CD4-positive, alpha-beta memory T cell (primary cell): ENCODE measurements at regions not wholly inside any gene's neighbourhood (a gene's known extent, or its start where the extent isn't known, plus 50 kb on each side); places are given as distances from the start of the nearest gene placed in this dataset.
A peak's percentile ranks its signal among the peaks of the same experiment; 100 is the strongest.

Experiments
- CTCF ChIA-PET: fragments of 350-600 bp; sonication (Branson Sonifier 250); formaldehyde crosslinking; loops from one replicate; lab custom pipeline; 2021; ENCODE audit warnings: inconsistent platforms; ENCODE audit not compliant: partially characterized antibody; lab: Charles Lee
- POLR2A ChIA-PET: fragments of 350-600 bp; sonication (Branson Sonifier 250); formaldehyde crosslinking; loops from one replicate; lab custom pipeline; 2021; ENCODE audit not compliant: partially characterized antibody; lab: Charles Lee
- DNase-seq, 5 donors: peaks; one replicate each; pipeline versions ENCODE4 v3.0.0 to v3.0.0-alpha.2; 2020 to 2022; ENCODE audit warnings: mixed read lengths in 1 of 5
- H3K27ac ChIP-seq: one replicate; pipeline ENCODE4 v1.7.0; 2013; ENCODE audit warnings: low read depth, low read length
- H3K27me3 ChIP-seq: 2 replicates; pipeline ENCODE4 v1.7.0; 2013; ENCODE audit warnings: mild to moderate bottlenecking, low read length, moderate library complexity; ENCODE audit not compliant: insufficient read depth
- H3K36me3 ChIP-seq: 2 replicates; pipeline ENCODE4 v1.7.0; 2013; ENCODE audit warnings: mild to moderate bottlenecking, low read length, moderate library complexity; ENCODE audit not compliant: insufficient read depth
- H3K4me1 ChIP-seq: 2 replicates; pipeline ENCODE4 v1.7.0; 2013; ENCODE audit warnings: mild to moderate bottlenecking, low read length, moderate library complexity; ENCODE audit not compliant: insufficient read depth
- H3K4me3 ChIP-seq, 2 donors: one replicate each; pipeline ENCODE4 v1.7.0; 2013; ENCODE audit warnings: low read length in 2 of 2, mild to moderate bottlenecking in 1 of 2
- H3K9me3 ChIP-seq, 2 donors: one replicate each; pipeline ENCODE4 v1.7.0; 2013; ENCODE audit warnings: low read length in 2 of 2, control low read depth in 1 of 2; ENCODE audit not compliant: control insufficient read depth in 1 of 2
- H3K27ac Mint-ChIP-seq, 7 donors: one replicate each; pipeline ENCODE4 v1.8.0; 2020 to 2021; ENCODE audit warnings: mixed read lengths in 7 of 7, mild to moderate bottlenecking in 6 of 7, inconsistent platforms in 3 of 7, moderate library complexity in 3 of 7
- H3K27me3 Mint-ChIP-seq, 2 donors: one replicate each; pipeline ENCODE4 v1.8.0; 2020 to 2021; ENCODE audit warnings: mixed read lengths in 2 of 2
- H3K36me3 Mint-ChIP-seq, 2 donors: one replicate each; pipeline ENCODE4 v1.8.0; 2020 to 2021; ENCODE audit warnings: mixed read lengths in 2 of 2, inconsistent platforms in 1 of 2, mild to moderate bottlenecking in 1 of 2
- H3K4me1 Mint-ChIP-seq, 4 donors: one replicate each; pipeline ENCODE4 v1.8.0; 2020 to 2021; ENCODE audit warnings: mixed read lengths in 4 of 4, mild to moderate bottlenecking in 1 of 4
- H3K4me3 Mint-ChIP-seq, 8 donors: one replicate each; pipeline ENCODE4 v1.8.0; 2020 to 2021; ENCODE audit warnings: mixed read lengths in 8 of 8, mild to moderate bottlenecking in 7 of 8, moderate library complexity in 6 of 8, inconsistent platforms in 3 of 8
- H3K9me3 Mint-ChIP-seq, 8 donors: one replicate each; pipeline ENCODE4 v1.8.0; 2020 to 2021; ENCODE audit warnings: mixed read lengths in 8 of 8, mild to moderate bottlenecking in 5 of 8, inconsistent platforms in 3 of 8, moderate library complexity in 1 of 8
- intact Hi-C: fragments of 100-400 bp; cut with micrococcal nuclease; formaldehyde crosslinking; loops from one replicate; pipeline ENCODE4 v1.15.1; 2023

GRCh38 chr6:48027704-48028435 is 83.1 kb downstream of the PTCHD4 start:
- no peaks in the 10 kb centered on the region for H3K36me3 Mint-ChIP-seq
- peaks cover 0 to 2% (median 0%) of the 10 kb centered on the region in 8 donors for H3K9me3 Mint-ChIP-seq
- H3K4me3 Mint-ChIP-seq, result peak overlapping the region in 2 of 8 donors; percentile 4 to 34
- H3K27me3 Mint-ChIP-seq, result peaks cover 0 to 1% of the 10 kb centered on the region in 2 donors
- H3K4me1 Mint-ChIP-seq, result peaks cover 0 to 3% (median under 1%) of the 10 kb centered on the region in 4 donors
- H3K27ac Mint-ChIP-seq, result no peak overlapping the region
- ChIA-PET POLR2A (no interaction called here), CTCF (no interaction called here)
- intact Hi-C loops, result no loop called here
- Histone ChIP-seq H3K4me1 (no peaks in the 10 kb centered on the region), H3K9me3 (no peaks in the 10 kb centered on the region), H3K27ac (no peak overlapping the region), H3K4me3 (no peak overlapping the region), H3K27me3 (no peaks in the 10 kb centered on the region), H3K36me3 (no peaks in the 10 kb centered on the region)
- peak in 1 of 5 donors; percentile 22 for DNase-seq

GRCh38 chr6:48024956-48025355 is 86.0 kb downstream of the PTCHD4 start:
- Mint-ChIP-seq H3K27ac (no peak overlapping the region), H3K4me3 (no peak overlapping the region), H3K9me3 (no peaks in the 10 kb centered on the region), H3K36me3 (no peaks in the 10 kb centered on the region), H3K4me1 (peaks cover 0 to 3% (median under 1%) of the 10 kb centered on the region in 4 donors), H3K27me3 (peaks cover 0 to 1% of the 10 kb centered on the region in 2 donors)
- Histone ChIP-seq H3K9me3 (no peaks in the 10 kb centered on the region), H3K27me3 (no peaks in the 10 kb centered on the region), H3K4me3 (no peak overlapping the region), H3K36me3 (no peaks in the 10 kb centered on the region), H3K27ac (no peak overlapping the region), H3K4me1 (no peaks in the 10 kb centered on the region)
- POLR2A ChIA-PET, result no interaction called here
- intact Hi-C loops, result no loop called here
- CTCF ChIA-PET, result no interaction called here
- DNase-seq, result no peak

- H3K36me3 Mint-ChIP-seq, result no peaks in the 10 kb centered on the region
- H3K27ac Mint-ChIP-seq, result no peak overlapping the region
- H3K4me3 Mint-ChIP-seq, result no peak overlapping the region
- H3K4me1 ChIP-seq, result no peaks in the 10 kb centered on the region
- no peaks in the 10 kb centered on the region for H3K27me3 Mint-ChIP-seq
- DNase-seq, result no peak
- H3K36me3 ChIP-seq, result no peaks in the 10 kb centered on the region
- H3K27me3 ChIP-seq, result no peaks in the 10 kb centered on the region
- no peaks in the 10 kb centered on the region for H3K9me3 Mint-ChIP-seq
- intact Hi-C loops, result no loop called here
- CTCF ChIA-PET, result no interaction called here
- H3K27ac ChIP-seq, result no peak overlapping the region
- no peaks in the 10 kb centered on the region for H3K9me3 ChIP-seq
- H3K4me1 Mint-ChIP-seq, result no peaks in the 10 kb centered on the region
- H3K4me3 ChIP-seq, result no peak overlapping the region
- POLR2A ChIA-PET, result no interaction called here
Observed at GRCh38 chr6:48021904-48022303, 89.1 kb downstream of the PTCHD4 start.

GRCh38 chr6:48016020-48016755 is 94.8 kb downstream of the PTCHD4 start:
- DNase-seq, result no peak
- Mint-ChIP-seq H3K9me3 (peaks cover 0 to 2% (median 0%) of the 10 kb centered on the region in 8 donors), H3K27me3 (no peaks in the 10 kb centered on the region), H3K27ac (no peak overlapping the region), H3K4me3 (no peak overlapping the region), H3K4me1 (no peaks in the 10 kb centered on the region), H3K36me3 (no peaks in the 10 kb centered on the region)
- Histone ChIP-seq H3K4me1 (no peaks in the 10 kb centered on the region), H3K27me3 (no peaks in the 10 kb centered on the region), H3K36me3 (no peaks in the 10 kb centered on the region), H3K27ac (no peak overlapping the region), H3K4me3 (no peak overlapping the region), H3K9me3 (no peaks in the 10 kb centered on the region)
- CTCF ChIA-PET, result no interaction called here
- intact Hi-C loops, result no loop called here
- POLR2A ChIA-PET, result no interaction called here

GRCh38 chr6:47992809-47993208 is 118.2 kb downstream of the PTCHD4 start:
- Mint-ChIP-seq H3K36me3 (no peaks in the 10 kb centered on the region), H3K4me3 (no peak overlapping the region), H3K27ac (no peak overlapping the region), H3K27me3 (no peaks in the 10 kb centered on the region), H3K4me1 (no peaks in the 10 kb centered on the region), H3K9me3 (peaks cover 0 to 6% (median 0%) of the 10 kb centered on the region in 8 donors)
- H3K27me3 ChIP-seq, result no peaks in the 10 kb centered on the region
- POLR2A ChIA-PET, result no interaction called here
- H3K4me3 ChIP-seq, result no peak overlapping the region
- no peaks in the 10 kb centered on the region for H3K4me1 ChIP-seq
- intact Hi-C loops, result no loop called here
- H3K9me3 ChIP-seq, result no peaks in the 10 kb centered on the region
- CTCF ChIA-PET, result no interaction called here
- H3K27ac ChIP-seq, result no peak overlapping the region
- no peaks in the 10 kb centered on the region for H3K36me3 ChIP-seq
- no peak for DNase-seq

GRCh38 chr6:47983491-47983890 is 127.5 kb downstream of the PTCHD4 start:
- no peaks in the 10 kb centered on the region for H3K36me3 Mint-ChIP-seq
- CTCF ChIA-PET, result no interaction called here
- no peak overlapping the region for H3K27ac ChIP-seq
- H3K4me3 ChIP-seq, result no peak overlapping the region
- no peaks in the 10 kb centered on the region for H3K4me1 Mint-ChIP-seq
- no peaks in the 10 kb centered on the region for H3K36me3 ChIP-seq
- H3K27ac Mint-ChIP-seq, result no peak overlapping the region
- H3K9me3 ChIP-seq, result no peaks in the 10 kb centered on the region
- peaks cover 0 to 12% (median 0%) of the 10 kb centered on the region in 8 donors for H3K9me3 Mint-ChIP-seq
- H3K27me3 ChIP-seq, result no peaks in the 10 kb centered on the region
- H3K4me1 ChIP-seq, result no peaks in the 10 kb centered on the region
- POLR2A ChIA-PET, result no interaction called here
- no peak overlapping the region for H3K4me3 Mint-ChIP-seq
- intact Hi-C loops, result no loop called here
- H3K27me3 Mint-ChIP-seq, result no peaks in the 10 kb centered on the region
- DNase-seq, result no peak

- DNase-seq, result no peak
- H3K27me3 ChIP-seq, result no peaks in the 10 kb centered on the region
- Mint-ChIP-seq H3K36me3 (no peaks in the 10 kb centered on the region), H3K27ac (no peak overlapping the region), H3K4me3 (no peak overlapping the region), H3K4me1 (no peaks in the 10 kb centered on the region), H3K9me3 (peaks cover 0 to 7% (median 0%) of the 10 kb centered on the region in 8 donors), H3K27me3 (no peaks in the 10 kb centered on the region)
- no peak overlapping the region for H3K4me3 ChIP-seq
- intact Hi-C loops, result no loop called here
- H3K4me1 ChIP-seq, result no peaks in the 10 kb centered on the region
- ChIA-PET POLR2A (no interaction called here), CTCF (no interaction called here)
- no peak overlapping the region for H3K27ac ChIP-seq
- no peaks in the 10 kb centered on the region for H3K9me3 ChIP-seq
- no peaks in the 10 kb centered on the region for H3K36me3 ChIP-seq
Observed at GRCh38 chr6:47977314-47977713, 133.7 kb downstream of the PTCHD4 start.
